HG03103 (cell line): ENCODE measurements at regions not wholly inside any gene's neighbourhood (a gene's known extent, or its start where the extent isn't known, plus 50 kb on each side); places are given as distances from the start of the nearest gene placed in this dataset.
A peak's percentile ranks its signal among the peaks of the same experiment; 100 is the strongest.

Experiments used
- ATAC-seq: cut with Tn5 transposase; IDR thresholded peaks from one replicate; pipeline ENCODE4 v1.9.1; 2021; ENCODE audit warnings: low read depth; ENCODE audit not compliant: unreplicated experiment

GRCh38 chr1:5554111-5554510 is 438.1 kb downstream of the NPHP4 start:
- ATAC-seq, result no peak

GRCh38 chr1:5552787-5553484 is 439.3 kb downstream of the NPHP4 start:
- ATAC-seq, result no peak

GRCh38 chr1:5551274-5551975 is 440.8 kb downstream of the NPHP4 start:
- no peak for ATAC-seq

- ATAC-seq, result no peak
Measured at GRCh38 chr1:5548266-5548665, 444.0 kb downstream of the NPHP4 start.

- no peak for ATAC-seq
Measured at GRCh38 chr1:5543235-5543634, 449.0 kb downstream of the NPHP4 start.

GRCh38 chr1:5532811-5533210 is 459.4 kb downstream of the NPHP4 start:
- no peak for ATAC-seq

GRCh38 chr1:5526822-5527551 is 465.2 kb downstream of the NPHP4 start:
- ATAC-seq, result no peak

GRCh38 chr1:5526385-5526750 is 465.9 kb downstream of the NPHP4 start:
- no peak for ATAC-seq

- no peak for ATAC-seq
Measured at GRCh38 chr1:5525597-5526384, 466.4 kb downstream of the NPHP4 start.

- no peak for ATAC-seq
Measured at GRCh38 chr1:5522531-5523145, 469.6 kb downstream of the NPHP4 start.

- ATAC-seq, result no peak
Measured at GRCh38 chr1:5519366-5520135, 472.7 kb downstream of the NPHP4 start.

- ATAC-seq, result no peak
Measured at GRCh38 chr1:5516756-5517155, 475.5 kb downstream of the NPHP4 start.

- ATAC-seq, result no peak
Measured at GRCh38 chr1:5515501-5515900, 476.7 kb downstream of the NPHP4 start.

GRCh38 chr1:5514527-5515183 is 477.6 kb downstream of the NPHP4 start:
- ATAC-seq, result peak; percentile 72

- no peak for ATAC-seq
Measured at GRCh38 chr1:5513846-5514526, 478.2 kb downstream of the NPHP4 start.

GRCh38 chr1:5513179-5513578 is 479.0 kb downstream of the NPHP4 start:
- no peak for ATAC-seq

- ATAC-seq, result no peak
Measured at GRCh38 chr1:5511381-5512097, 480.7 kb downstream of the NPHP4 start.
